Colonic mucosa (tissue), 4 donors: ENCODE measurements at regions not wholly inside any gene's neighbourhood (a gene's known extent, or its start where the extent isn't known, plus 50 kb on each side); places are given as distances from the start of the nearest gene placed in this dataset.

Experiments used
- DNase-seq: peaks from one replicate; pipeline ENCODE4 v3.0.0-alpha.2; 2020
- H3K27ac ChIP-seq: fragments of 200-600 bp; one replicate; pipeline ENCODE4 v1.8.0; 2021
- H3K27me3 ChIP-seq: fragments of 200-600 bp; one replicate; pipeline ENCODE4 v1.8.0; 2021
- H3K36me3 ChIP-seq: fragments of 200-600 bp; one replicate; pipeline ENCODE4 v1.8.0; 2021
- H3K4me1 ChIP-seq: fragments of 200-600 bp; one replicate; pipeline ENCODE4 v1.8.0; 2021; ENCODE audit warnings: mild to moderate bottlenecking
- H3K4me3 ChIP-seq: fragments of 200-600 bp; one replicate; pipeline ENCODE4 v1.8.0; 2021
- H3K9ac ChIP-seq, 2 donors: one replicate each; pipeline ENCODE4 v1.7.0; 2013; ENCODE audit warnings: control low read depth in 2 of 2, low read depth in 2 of 2, low read length in 2 of 2
- H3K9me3 ChIP-seq: fragments of 200-600 bp; one replicate; pipeline ENCODE4 v1.8.0; 2021
- CTCF ChIP-seq: fragments of 200-600 bp; IDR thresholded peaks from one replicate; pipeline ENCODE4 v1.8.0; 2022; ENCODE audit warnings: antibody characterized with exemption, mild to moderate bottlenecking
- intact Hi-C: fragments of 100-400 bp; cut with DNase I; formaldehyde crosslinking; loops from one replicate; pipeline ENCODE4 v1.14.1; 2022
- donor health status: healthy.
- donor health status: DM: no; HTN: no; CAD: no.
- donor health status: DM: no; HTN: no; CAD: no.

GRCh38 chr1:213652109-213652508, 335.7 kb upstream of the PROX1 start:
- H3K4me3 ChIP-seq, result no peak overlapping the region
- no peak for DNase-seq
- TF ChIP-seq CTCF, result no peak
- intact Hi-C loops, result no loop called here
- no peaks in the 10 kb centered on the region for H3K4me1 ChIP-seq
- no peak overlapping the region for H3K27ac ChIP-seq
- no peaks in the 10 kb centered on the region for H3K36me3 ChIP-seq
- no peaks in the 10 kb centered on the region for H3K9me3 ChIP-seq
- no peaks in the 10 kb centered on the region for H3K27me3 ChIP-seq
- H3K9ac ChIP-seq, result no peak overlapping the region

DNA sequence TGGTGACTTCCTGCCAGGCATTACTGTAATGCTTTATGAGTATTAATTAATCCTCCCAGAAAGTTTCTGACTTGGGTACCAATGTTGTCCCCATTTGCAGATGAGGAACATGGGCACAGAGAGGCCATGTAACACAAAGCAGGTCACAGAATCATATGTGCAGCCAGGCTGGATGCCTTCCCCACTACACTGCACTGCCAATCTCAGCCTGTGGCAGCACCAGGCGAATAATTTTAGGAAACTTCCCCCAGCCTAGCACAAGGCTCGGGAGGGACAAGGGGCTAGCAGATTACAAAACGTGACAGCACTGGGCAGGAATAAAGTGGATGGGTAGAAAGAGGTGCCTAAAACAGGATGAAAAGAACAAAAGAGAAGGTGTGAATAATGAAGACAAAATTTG, 331.7 kb upstream of the PROX1 start:
- H3K27me3 ChIP-seq, result no peaks in the 10 kb centered on the region
- H3K4me1 ChIP-seq, result peaks cover 4% of the 10 kb centered on the region
- DNase-seq, result no peak
- no peak for TF ChIP-seq CTCF
- intact Hi-C loops, result no loop called here
- H3K27ac ChIP-seq, result peak overlapping the region; percentile 37
- no peak overlapping the region for H3K9ac ChIP-seq
- H3K4me3 ChIP-seq, result no peak overlapping the region
- no peaks in the 10 kb centered on the region for H3K9me3 ChIP-seq
- no peaks in the 10 kb centered on the region for H3K36me3 ChIP-seq

GRCh38 chr1:213656503-213656902, 331.3 kb upstream of the PROX1 start:
- no peaks in the 10 kb centered on the region for H3K27me3 ChIP-seq
- H3K9ac ChIP-seq, result no peak overlapping the region
- no peak for TF ChIP-seq CTCF
- no peak for DNase-seq
- H3K4me1 ChIP-seq, result peaks cover 4% of the 10 kb centered on the region
- intact Hi-C loops, result no loop called here
- H3K27ac ChIP-seq, result peak overlapping the region; percentile 37
- H3K4me3 ChIP-seq, result no peak overlapping the region
- no peaks in the 10 kb centered on the region for H3K9me3 ChIP-seq
- H3K36me3 ChIP-seq, result no peaks in the 10 kb centered on the region

- peak overlapping the region; percentile 37 for H3K27ac ChIP-seq
- H3K9ac ChIP-seq, result no peak overlapping the region
- no peaks in the 10 kb centered on the region for H3K9me3 ChIP-seq
- H3K4me1 ChIP-seq, result peaks cover 4% of the 10 kb centered on the region
- intact Hi-C loops, result no loop called here
- DNase-seq, result no peak
- TF ChIP-seq CTCF, result no peak
- no peaks in the 10 kb centered on the region for H3K36me3 ChIP-seq
- no peak overlapping the region for H3K4me3 ChIP-seq
- no peaks in the 10 kb centered on the region for H3K27me3 ChIP-seq
Measured at GRCh38 chr1:213657013-213657412, 330.8 kb upstream of the PROX1 start.

- Histone ChIP-seq H3K36me3 (no peaks in the 10 kb centered on the region), H3K9me3 (no peaks in the 10 kb centered on the region), H3K4me1 (peaks cover 4% of the 10 kb centered on the region), H3K9ac (no peak overlapping the region), H3K27ac (peak overlapping the region; percentile 45), H3K4me3 (no peak overlapping the region), H3K27me3 (no peaks in the 10 kb centered on the region)
- no peak for DNase-seq
- no peak for TF ChIP-seq CTCF
- intact Hi-C loops, result no loop called here
Measured at GRCh38 chr1:213657879-213658278, 329.9 kb upstream of the PROX1 start.

DNA sequence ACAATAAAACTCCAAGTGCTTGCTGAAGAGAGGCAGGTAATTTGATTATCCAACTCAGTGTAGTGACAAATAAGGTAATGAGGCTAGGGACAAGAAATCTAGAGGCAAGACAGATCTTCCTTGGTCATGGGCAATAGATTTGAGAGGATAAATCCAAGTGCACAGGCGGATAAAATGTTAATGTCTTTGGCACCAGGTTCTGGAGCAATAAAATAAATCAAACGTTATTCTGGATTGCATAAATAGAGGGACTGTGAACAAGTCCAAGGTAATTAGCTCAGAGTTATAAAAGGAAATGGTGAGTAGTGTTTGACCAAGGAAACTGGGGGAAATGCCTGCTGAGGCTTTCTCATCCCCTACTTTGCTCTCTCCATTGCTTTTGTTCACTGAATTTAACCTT, 329.3 kb upstream of the PROX1 start:
- Histone ChIP-seq H3K27me3 (no peaks in the 10 kb centered on the region), H3K9ac (no peak overlapping the region), H3K4me1 (peaks cover 4% of the 10 kb centered on the region), H3K9me3 (no peaks in the 10 kb centered on the region), H3K27ac (peak overlapping the region; percentile 67), H3K36me3 (no peaks in the 10 kb centered on the region), H3K4me3 (no peak overlapping the region)
- no peak for TF ChIP-seq CTCF
- intact Hi-C loops, result no loop called here
- no peak for DNase-seq
